Retinal pigment epithelial cell (primary cell): ENCODE measurements at regions not wholly inside any gene's neighbourhood (a gene's known extent, or its start where the extent isn't known, plus 50 kb on each side); places are given as distances from the start of the nearest gene placed in this dataset.

Source experiments
- DNase-seq: peaks from one replicate; pipeline ENCODE4 v3.0.0-alpha.2; 2010; ENCODE audit warnings: low read depth
- H3K4me3 ChIP-seq: 2 replicates; pipeline ENCODE4 v1.5.1; 2011; ENCODE audit warnings: mild to moderate bottlenecking, low read length, control low read depth, moderate library complexity
- TF ChIP-seq, protein P1 (sequence below): conservative IDR thresholded peaks from 2 replicates; pipeline ENCODE4 v1.5.1; 2011; ENCODE audit warnings: low read depth, low read length, control low read depth, inconsistent platforms

DNA sequence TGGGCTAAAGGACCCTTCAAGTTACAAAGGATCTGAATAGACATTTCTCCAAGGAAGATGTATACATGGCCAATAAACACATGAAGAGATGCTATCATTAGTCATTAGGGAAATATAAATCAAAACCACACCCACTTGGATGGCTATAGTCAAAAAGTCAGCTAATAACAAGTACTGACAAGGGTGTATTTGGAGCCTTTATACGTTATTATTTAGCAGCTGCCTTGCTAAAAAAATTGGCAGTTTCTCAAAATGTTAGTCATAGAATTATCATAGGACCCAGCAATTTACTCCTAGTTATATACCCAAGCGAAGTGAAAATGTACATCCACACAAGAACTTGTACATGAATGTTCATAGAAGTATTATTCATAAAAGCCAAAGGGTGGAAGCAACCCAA, 112.7 kb upstream of the DUSP21 start:
- DNase-seq, result no peak
- TF ChIP-seq, protein P1, sequence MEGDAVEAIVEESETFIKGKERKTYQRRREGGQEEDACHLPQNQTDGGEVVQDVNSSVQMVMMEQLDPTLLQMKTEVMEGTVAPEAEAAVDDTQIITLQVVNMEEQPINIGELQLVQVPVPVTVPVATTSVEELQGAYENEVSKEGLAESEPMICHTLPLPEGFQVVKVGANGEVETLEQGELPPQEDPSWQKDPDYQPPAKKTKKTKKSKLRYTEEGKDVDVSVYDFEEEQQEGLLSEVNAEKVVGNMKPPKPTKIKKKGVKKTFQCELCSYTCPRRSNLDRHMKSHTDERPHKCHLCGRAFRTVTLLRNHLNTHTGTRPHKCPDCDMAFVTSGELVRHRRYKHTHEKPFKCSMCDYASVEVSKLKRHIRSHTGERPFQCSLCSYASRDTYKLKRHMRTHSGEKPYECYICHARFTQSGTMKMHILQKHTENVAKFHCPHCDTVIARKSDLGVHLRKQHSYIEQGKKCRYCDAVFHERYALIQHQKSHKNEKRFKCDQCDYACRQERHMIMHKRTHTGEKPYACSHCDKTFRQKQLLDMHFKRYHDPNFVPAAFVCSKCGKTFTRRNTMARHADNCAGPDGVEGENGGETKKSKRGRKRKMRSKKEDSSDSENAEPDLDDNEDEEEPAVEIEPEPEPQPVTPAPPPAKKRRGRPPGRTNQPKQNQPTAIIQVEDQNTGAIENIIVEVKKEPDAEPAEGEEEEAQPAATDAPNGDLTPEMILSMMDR, result no peak
- H3K4me3 ChIP-seq, result no peak overlapping the region

GRCh38 chrX:44723426-44723825, 120.4 kb upstream of the DUSP21 start:
- no peak overlapping the region for H3K4me3 ChIP-seq
- DNase-seq, result no peak

GRCh38 chrX:44708470-44708869, 135.4 kb upstream of the DUSP21 start:
- DNase-seq, result no peak
- TF ChIP-seq, protein P1, result no peak
- no peak overlapping the region for H3K4me3 ChIP-seq

More at GRCh38 chrX:44723426-44723825, 120.4 kb upstream of the DUSP21 start:
- TF ChIP-seq, protein P1, result no peak

DNA sequence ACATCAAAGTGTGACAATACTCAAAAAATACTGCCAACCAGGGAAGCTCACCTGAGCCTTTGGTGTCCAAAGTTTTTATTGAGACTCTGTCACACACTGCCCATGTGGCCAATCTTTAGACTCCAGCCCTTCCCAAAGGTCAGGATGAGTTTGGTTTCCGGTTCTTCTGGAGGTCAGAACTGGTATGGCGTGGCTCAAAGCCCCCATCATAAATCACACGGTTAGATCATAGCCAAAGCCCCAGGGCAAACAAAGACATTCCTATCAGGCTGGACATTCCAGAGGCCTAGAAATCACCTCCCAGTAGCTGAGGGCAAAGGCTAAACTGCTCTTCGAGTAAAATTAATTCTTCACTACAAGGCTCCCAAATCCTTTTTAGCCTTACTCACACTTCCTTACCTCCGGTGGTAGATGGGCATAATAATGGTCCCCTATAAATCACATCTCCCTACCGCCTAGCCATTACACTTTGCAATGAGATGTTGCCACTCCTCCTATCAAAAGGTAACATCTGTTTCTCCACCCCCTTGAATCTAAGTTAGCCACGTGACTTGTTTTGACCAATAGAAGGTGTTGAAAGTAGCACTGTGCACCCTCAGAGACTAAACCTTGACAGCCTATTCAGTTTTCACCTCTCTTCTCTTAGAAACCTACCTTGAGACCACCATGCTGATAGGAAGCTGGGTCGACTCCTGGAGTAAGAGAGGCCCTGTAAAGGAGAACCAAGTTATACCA, 137.8 kb upstream of the DUSP21 start:
- DNase-seq, result peak; percentile 13

GRCh38 chrX:44698357-44698756, 145.5 kb upstream of the DUSP21 start:
- H3K4me3 ChIP-seq, result no peak overlapping the region
- DNase-seq, result no peak
- TF ChIP-seq, protein P1, result no peak

More for the DNA sequence above, 137.8 kb upstream of the DUSP21 start:
- no peak overlapping the region for H3K4me3 ChIP-seq
- TF ChIP-seq, protein P1, result no peak

DNA sequence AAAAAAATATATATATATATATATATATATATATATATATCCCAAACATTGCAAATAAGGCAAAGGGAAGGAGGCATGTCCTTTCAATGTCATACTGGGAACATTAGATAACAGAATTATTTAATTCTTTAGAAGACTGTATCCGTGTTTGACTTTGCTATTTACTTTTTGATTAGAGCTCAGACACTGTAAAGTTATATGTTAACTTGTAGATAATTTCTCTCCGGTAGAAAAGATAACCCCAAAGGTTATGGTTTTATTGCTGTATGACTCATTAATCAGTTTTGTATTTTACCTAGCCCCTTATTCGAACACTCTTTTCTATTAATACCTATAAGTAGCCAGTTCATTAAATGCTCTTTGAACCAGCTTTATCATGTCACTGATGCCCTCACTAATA, 150.6 kb upstream of the DUSP21 start:
- TF ChIP-seq, protein P1, result no peak
- no peak overlapping the region for H3K4me3 ChIP-seq
- DNase-seq, result no peak

DNA sequence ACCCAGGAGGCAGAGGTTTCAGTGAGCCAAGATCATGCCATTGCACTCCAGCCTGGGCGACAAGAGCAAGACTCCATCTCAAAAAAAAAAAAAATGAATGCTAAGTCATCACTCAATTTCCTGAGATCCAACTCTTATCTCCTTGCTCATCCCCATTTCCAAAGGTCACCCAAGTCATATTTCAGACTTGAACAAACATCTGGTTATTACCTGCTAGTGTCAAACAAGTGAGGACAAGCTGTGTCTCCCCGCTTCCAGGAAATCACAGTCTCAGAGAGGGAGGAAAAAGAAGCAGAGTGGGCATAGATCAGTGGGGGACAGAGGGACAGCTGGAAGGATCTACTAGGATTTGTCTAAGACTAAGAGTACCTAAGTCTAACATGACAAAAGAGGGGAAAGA, 147.5 kb upstream of the FUNDC1 start:
- no peak for DNase-seq
- TF ChIP-seq, protein P1, result no peak
- no peak overlapping the region for H3K4me3 ChIP-seq
